HG02840 (cell line): ENCODE measurements at regions not wholly inside any gene's neighbourhood (a gene's known extent, or its start where the extent isn't known, plus 50 kb on each side); places are given as distances from the start of the nearest gene placed in this dataset.

Experiments used
- ATAC-seq: cut with Tn5 transposase; IDR thresholded peaks from one replicate; pipeline ENCODE4 v1.9.1; 2021; ENCODE audit warnings: mild to moderate bottlenecking, moderate library complexity, moderate number of reproducible peaks; ENCODE audit not compliant: unreplicated experiment, low FRiP score

- ATAC-seq: no peak
Measured at GRCh38 chr2:14511541-14511940, 121.0 kb upstream of the LRATD1 start.

- no peak for ATAC-seq
Measured at GRCh38 chr2:14513903-14514302, 118.6 kb upstream of the LRATD1 start.

GRCh38 chr2:14516844-14517243 is 115.7 kb upstream of the LRATD1 start:
- ATAC-seq: no peak

GRCh38 chr2:14517731-14518130 is 114.8 kb upstream of the LRATD1 start:
- no peak for ATAC-seq

- no peak for ATAC-seq
Measured at GRCh38 chr2:14520385-14520945, 112.1 kb upstream of the LRATD1 start.

- no peak for ATAC-seq
Measured at GRCh38 chr2:14524041-14524802, 108.3 kb upstream of the LRATD1 start.

- ATAC-seq: no peak
Measured at GRCh38 chr2:14524803-14525080, 107.8 kb upstream of the LRATD1 start.

- ATAC-seq: no peak
Measured at GRCh38 chr2:14530506-14530905, 102.0 kb upstream of the LRATD1 start.

GRCh38 chr2:14533131-14533757 is 99.3 kb upstream of the LRATD1 start:
- ATAC-seq: no peak

GRCh38 chr2:14535156-14535555 is 97.4 kb upstream of the LRATD1 start:
- ATAC-seq: no peak

- ATAC-seq: no peak
Measured at GRCh38 chr2:14536976-14537375, 95.5 kb upstream of the LRATD1 start.

- no peak for ATAC-seq
Measured at GRCh38 chr2:14540015-14540414, 92.5 kb upstream of the LRATD1 start.

GRCh38 chr2:14543284-14543683 is 89.2 kb upstream of the LRATD1 start:
- ATAC-seq: no peak

GRCh38 chr2:14544247-14544646 is 88.3 kb upstream of the LRATD1 start:
- ATAC-seq: no peak

- no peak for ATAC-seq
Measured at GRCh38 chr2:14547830-14548229, 84.7 kb upstream of the LRATD1 start.

GRCh38 chr2:14550658-14551057 is 81.9 kb upstream of the LRATD1 start:
- ATAC-seq: no peak

GRCh38 chr2:14551069-14551468 is 81.4 kb upstream of the LRATD1 start:
- no peak for ATAC-seq

- no peak for ATAC-seq
Measured at GRCh38 chr2:14552286-14552685, 80.2 kb upstream of the LRATD1 start.

GRCh38 chr2:14552818-14553217 is 79.7 kb upstream of the LRATD1 start:
- ATAC-seq: no peak

GRCh38 chr2:14554849-14555545 is 77.5 kb upstream of the LRATD1 start:
- ATAC-seq: no peak

GRCh38 chr2:14557111-14557510 is 75.4 kb upstream of the LRATD1 start:
- no peak for ATAC-seq

GRCh38 chr2:14557916-14558315 is 74.6 kb upstream of the LRATD1 start:
- no peak for ATAC-seq
